HEK293T (cell line): ENCODE measurements at regions not wholly inside any gene's neighbourhood (a gene's known extent, or its start where the extent isn't known, plus 50 kb on each side); places are given as distances from the start of the nearest gene placed in this dataset.

ENCODE experiments used
- FOXM1 ChIP-seq: fragments of 450-650 bp; IDR thresholded peaks from 2 replicates; pipeline ENCODE4 v1.6.1; 2017; ENCODE audit warnings: mild to moderate bottlenecking, borderline replicate concordance
- TARDBP ChIP-seq: fragments of 450-650 bp; IDR thresholded peaks from 2 replicates; pipeline ENCODE4 v1.6.1; 2016

GRCh38 chr20:10789386-10789785 lies 115.6 kb upstream of the JAG1 start:
- TF ChIP-seq TARDBP (no peak), FOXM1 (no peak)
